NCI-H1105 (cell line): ENCODE measurements at regions not wholly inside any gene's neighbourhood (a gene's known extent, or its start where the extent isn't known, plus 50 kb on each side); places are given as distances from the start of the nearest gene placed in this dataset.
"Not testable (repeated sequence)": the region's sequence is repeated elsewhere in the genome, so short reads cannot be mapped to it uniquely, and the experiment has no call there.

ENCODE experiments used
- DNase-seq: peaks from one replicate; lab custom pipeline; 2025; lab: John Stamatoyannopoulos, UW

- DNase-seq = no peak
Observed at GRCh38 chr5:166074582-166075481, 2216.6 kb upstream of the WWC1 start.

GRCh38 chr5:166083183-166083959 lies 2208.1 kb upstream of the WWC1 start:
- no peak for DNase-seq

- no peak for DNase-seq
Observed at GRCh38 chr5:166086568-166086967, 2204.9 kb upstream of the WWC1 start.

- DNase-seq = no peak
Observed at GRCh38 chr5:166088389-166089039, 2202.9 kb upstream of the WWC1 start.

- no peak for DNase-seq
Observed at GRCh38 chr5:166091931-166092330, 2199.5 kb upstream of the WWC1 start.

- no peak for DNase-seq
Observed at GRCh38 chr5:166093312-166093711, 2198.1 kb upstream of the WWC1 start.

GRCh38 chr5:166102947-166103346 lies 2188.5 kb upstream of the WWC1 start:
- DNase-seq = no peak

- no peak for DNase-seq
Observed at GRCh38 chr5:166111021-166111420, 2180.4 kb upstream of the WWC1 start.

GRCh38 chr5:166117072-166118066 lies 2174.1 kb upstream of the WWC1 start:
- DNase-seq = no peak

- DNase-seq = no peak
Observed at GRCh38 chr5:166119506-166119905, 2171.9 kb upstream of the WWC1 start.

GRCh38 chr5:166123717-166124116 lies 2167.7 kb upstream of the WWC1 start:
- DNase-seq = no peak

- no peak for DNase-seq
Observed at GRCh38 chr5:166127766-166128570, 2163.5 kb upstream of the WWC1 start.

- DNase-seq = not testable (repeated sequence)
Observed at GRCh38 chr5:166145107-166145506, 2146.3 kb upstream of the WWC1 start.

GRCh38 chr5:166163996-166164610 lies 2127.3 kb upstream of the WWC1 start:
- DNase-seq = no peak

- DNase-seq = no peak
Observed at GRCh38 chr5:166165596-166165995, 2125.8 kb upstream of the WWC1 start.

- no peak for DNase-seq
Observed at GRCh38 chr5:166166071-166166470, 2125.4 kb upstream of the WWC1 start.

- DNase-seq = no peak
Observed at GRCh38 chr5:166172597-166172996, 2118.8 kb upstream of the WWC1 start.

- DNase-seq = no peak
Observed at GRCh38 chr5:166178411-166179080, 2112.9 kb upstream of the WWC1 start.

GRCh38 chr5:166185185-166185584 lies 2106.3 kb upstream of the WWC1 start:
- DNase-seq = no peak
